Loucy (cell line): ENCODE measurements at regions not wholly inside any gene's neighbourhood (a gene's known extent, or its start where the extent isn't known, plus 50 kb on each side); places are given as distances from the start of the nearest gene placed in this dataset.

Experiments
- H2AFZ ChIP-seq: fragments of 200-600 bp; sonication (generic); 2 replicates; pipeline ENCODE4 v1.6.0; 2016; ENCODE audit warnings: antibody characterized with exemption, mild to moderate bottlenecking, low read length, moderate library complexity
- H3F3A ChIP-seq: fragments of 200-600 bp; 2 replicates; pipeline ENCODE4 v1.6.0; 2016; ENCODE audit warnings: antibody characterized with exemption, low read depth, mild to moderate bottlenecking
- H3K27me3 ChIP-seq: fragments of 200-600 bp; sonication (generic); 2 replicates; pipeline ENCODE4 v1.6.1; 2014; ENCODE audit warnings: low read length, mild to moderate bottlenecking; ENCODE audit not compliant: insufficient read depth, poor library complexity, severe bottlenecking
- H3K36me3 ChIP-seq: fragments of 200-600 bp; sonication (generic); 2 replicates; pipeline ENCODE4 v1.6.1; 2016; ENCODE audit warnings: low read length; ENCODE audit not compliant: insufficient read depth
- H3K4me1 ChIP-seq: fragments of 200-600 bp; sonication (generic); 2 replicates; pipeline ENCODE4 v1.5.1; 2014; ENCODE audit warnings: low read length, mild to moderate bottlenecking; ENCODE audit not compliant: insufficient read depth, poor library complexity, severe bottlenecking
- H3K4me2 ChIP-seq: fragments of 200-600 bp; sonication (generic); 2 replicates; pipeline ENCODE4 v1.6.0; 2014; ENCODE audit warnings: antibody characterized with exemption, low read length, low read depth, mild to moderate bottlenecking; ENCODE audit not compliant: poor library complexity, severe bottlenecking
- H3K4me3 ChIP-seq: fragments of 200-600 bp; sonication (generic); 2 replicates; pipeline ENCODE4 v1.5.1; 2014; ENCODE audit warnings: low read length, mild to moderate bottlenecking, mixed read lengths; ENCODE audit not compliant: poor library complexity, severe bottlenecking
- H3K79me2 ChIP-seq: fragments of 200-600 bp; sonication (generic); 2 replicates; pipeline ENCODE4 v1.6.1; 2014; ENCODE audit warnings: low read length; ENCODE audit not compliant: insufficient read depth
- H3K9ac ChIP-seq: fragments of 200-600 bp; sonication (generic); 2 replicates; pipeline ENCODE4 v1.6.0; 2014; ENCODE audit warnings: mild to moderate bottlenecking, low read depth, low read length, moderate library complexity; ENCODE audit not compliant: poor library complexity, severe bottlenecking
- H3K9me2 ChIP-seq: fragments of 200-600 bp; sonication (generic); replicated peaks from 2 replicates; pipeline ENCODE4 v1.6.1; 2016; ENCODE audit warnings: low read depth, low read length, mixed read lengths
- H3K9me3 ChIP-seq: fragments of 200-600 bp; sonication (generic); 2 replicates; pipeline ENCODE4 v1.6.1; 2014; ENCODE audit warnings: mild to moderate bottlenecking, antibody characterized with exemption, low read length, low read depth; ENCODE audit not compliant: insufficient read depth
- H4K20me1 ChIP-seq: fragments of 200-600 bp; sonication (generic); 2 replicates; pipeline ENCODE4 v1.6.0; 2014; ENCODE audit warnings: antibody characterized with exemption, low read length, mild to moderate bottlenecking; ENCODE audit not compliant: insufficient read depth, poor library complexity, severe bottlenecking
- EZH2phosphoT487 ChIP-seq: fragments of 200-600 bp; IDR thresholded peaks from 2 replicates; pipeline ENCODE4 v1.6.1; 2018; ENCODE audit warnings: antibody characterized with exemption, mild to moderate bottlenecking, moderate library complexity, borderline replicate concordance
- TF ChIP-seq, protein P1 (sequence below): fragments of 200-600 bp; sonication (generic); conservative IDR thresholded peaks from 2 replicates; pipeline ENCODE4 v1.5.1; 2014; ENCODE audit warnings: mild to moderate bottlenecking, antibody characterized with exemption, low read length

DNA sequence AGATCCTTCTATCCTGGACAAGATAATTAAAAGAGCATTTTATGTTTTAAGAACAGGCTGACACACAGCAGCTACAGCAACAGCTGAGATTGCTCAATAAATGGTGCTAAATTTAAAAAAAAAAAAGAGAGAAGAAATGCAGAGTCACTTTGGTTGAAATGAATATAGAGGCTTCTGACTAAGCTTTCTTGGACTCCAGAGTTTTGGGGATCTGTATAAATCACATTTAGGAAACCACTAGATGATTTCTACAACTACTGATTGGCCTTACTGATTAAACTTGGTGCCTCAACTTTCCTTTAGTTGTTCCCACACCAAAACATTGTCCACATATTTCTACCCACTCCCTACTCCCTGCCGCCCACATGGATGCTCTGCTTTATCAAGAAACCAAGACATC, 132.9 kb upstream of the ZBTB20 start:
- no peaks in the 10 kb centered on the region for H3K36me3 ChIP-seq
- no peak for TF ChIP-seq EZH2phosphoT487
- TF ChIP-seq, protein P1, sequence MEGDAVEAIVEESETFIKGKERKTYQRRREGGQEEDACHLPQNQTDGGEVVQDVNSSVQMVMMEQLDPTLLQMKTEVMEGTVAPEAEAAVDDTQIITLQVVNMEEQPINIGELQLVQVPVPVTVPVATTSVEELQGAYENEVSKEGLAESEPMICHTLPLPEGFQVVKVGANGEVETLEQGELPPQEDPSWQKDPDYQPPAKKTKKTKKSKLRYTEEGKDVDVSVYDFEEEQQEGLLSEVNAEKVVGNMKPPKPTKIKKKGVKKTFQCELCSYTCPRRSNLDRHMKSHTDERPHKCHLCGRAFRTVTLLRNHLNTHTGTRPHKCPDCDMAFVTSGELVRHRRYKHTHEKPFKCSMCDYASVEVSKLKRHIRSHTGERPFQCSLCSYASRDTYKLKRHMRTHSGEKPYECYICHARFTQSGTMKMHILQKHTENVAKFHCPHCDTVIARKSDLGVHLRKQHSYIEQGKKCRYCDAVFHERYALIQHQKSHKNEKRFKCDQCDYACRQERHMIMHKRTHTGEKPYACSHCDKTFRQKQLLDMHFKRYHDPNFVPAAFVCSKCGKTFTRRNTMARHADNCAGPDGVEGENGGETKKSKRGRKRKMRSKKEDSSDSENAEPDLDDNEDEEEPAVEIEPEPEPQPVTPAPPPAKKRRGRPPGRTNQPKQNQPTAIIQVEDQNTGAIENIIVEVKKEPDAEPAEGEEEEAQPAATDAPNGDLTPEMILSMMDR, result no peak
- no peak overlapping the region for H3K9ac ChIP-seq
- H3K27me3 ChIP-seq, result no peaks in the 10 kb centered on the region
- no peaks in the 10 kb centered on the region for H3K79me2 ChIP-seq
- H3F3A ChIP-seq, result no peaks in the 10 kb centered on the region
- H3K4me3 ChIP-seq, result no peak overlapping the region
- H3K4me2 ChIP-seq, result no peak overlapping the region
- H4K20me1 ChIP-seq, result no peaks in the 10 kb centered on the region
- H2AFZ ChIP-seq, result no peak overlapping the region
- no peaks in the 10 kb centered on the region for H3K4me1 ChIP-seq
- H3K9me2 ChIP-seq, result no peaks in the 10 kb centered on the region
- H3K9me3 ChIP-seq, result no peaks in the 10 kb centered on the region

DNA sequence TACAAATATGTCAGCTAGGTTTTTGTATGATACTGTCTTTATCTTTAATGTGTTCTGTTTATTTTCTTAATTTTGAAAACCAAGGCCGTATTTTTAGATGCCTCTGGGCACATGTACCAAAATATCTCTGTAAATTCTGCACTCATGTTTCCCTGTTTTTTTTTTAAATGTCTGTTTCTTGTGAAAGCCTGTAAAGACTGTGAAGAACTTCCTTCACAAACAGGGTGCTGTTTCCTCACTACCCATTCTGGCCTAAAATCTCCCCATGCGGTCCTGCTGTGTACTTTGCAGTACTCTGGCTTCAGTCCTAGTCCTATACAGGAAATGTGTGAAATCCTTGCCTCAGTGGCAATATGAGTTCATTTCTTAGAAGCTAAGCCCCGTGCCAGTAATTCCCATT, 133.4 kb upstream of the ZBTB20 start:
- Histone ChIP-seq H3F3A (no peaks in the 10 kb centered on the region), H2AFZ (no peak overlapping the region), H3K27me3 (no peaks in the 10 kb centered on the region), H3K9me3 (no peaks in the 10 kb centered on the region), H3K4me3 (no peak overlapping the region), H3K9me2 (no peaks in the 10 kb centered on the region), H3K4me1 (no peaks in the 10 kb centered on the region), H3K9ac (no peak overlapping the region), H4K20me1 (no peaks in the 10 kb centered on the region), H3K4me2 (no peak overlapping the region), H3K79me2 (no peaks in the 10 kb centered on the region), H3K36me3 (no peaks in the 10 kb centered on the region)
- TF ChIP-seq EZH2phosphoT487, result no peak
- TF ChIP-seq, protein P1, result no peak

DNA sequence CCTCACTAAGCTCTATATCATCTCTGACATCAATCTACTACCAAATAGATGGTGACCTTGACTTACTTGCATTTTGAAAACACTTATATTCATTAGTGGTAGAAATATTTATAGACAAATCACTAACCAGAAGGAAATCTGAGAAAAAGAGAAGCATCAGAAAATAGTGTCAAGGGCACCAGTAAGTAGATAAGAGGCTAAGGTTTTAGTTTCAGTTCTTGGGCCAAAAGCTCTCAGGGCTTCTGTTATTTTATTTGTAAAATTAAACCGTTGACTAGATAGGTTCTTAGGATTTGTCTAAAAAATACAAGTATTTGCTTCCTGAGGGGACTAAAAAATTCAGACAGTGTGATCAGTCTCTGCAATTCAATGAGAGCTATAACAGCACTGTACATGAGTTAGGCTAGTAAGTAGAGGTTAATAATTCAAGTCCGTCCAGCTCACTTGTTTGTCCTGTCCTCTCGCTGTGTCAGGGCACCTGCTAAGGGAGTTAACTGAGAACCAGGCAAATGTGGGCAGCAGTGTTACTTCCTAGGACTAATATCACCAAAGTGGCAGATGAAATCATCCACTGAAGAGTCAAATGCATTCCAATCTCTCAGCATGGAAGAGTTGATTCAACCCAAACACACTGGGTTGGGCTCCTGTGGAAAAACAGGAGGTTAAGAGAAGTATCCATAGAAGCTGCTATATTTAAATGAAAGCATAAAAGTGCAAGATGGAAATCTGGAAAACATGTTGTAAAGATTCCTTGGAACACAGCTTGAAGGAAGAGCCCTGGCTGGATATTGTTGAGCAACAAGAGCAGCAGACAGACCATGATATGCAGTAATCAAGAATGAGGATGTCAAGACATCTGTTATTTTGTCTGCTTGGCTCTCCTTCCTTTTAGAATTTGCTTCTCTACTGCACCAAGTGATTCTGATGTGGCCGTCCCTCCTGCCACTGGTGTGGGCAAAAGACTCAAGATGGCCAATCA, 134.9 kb upstream of the ZBTB20 start:
- H3K4me1 ChIP-seq, result no peaks in the 10 kb centered on the region
- H3F3A ChIP-seq, result no peaks in the 10 kb centered on the region
- no peak overlapping the region for H2AFZ ChIP-seq
- H3K4me3 ChIP-seq, result no peak overlapping the region
- no peak overlapping the region for H3K9ac ChIP-seq
- H3K4me2 ChIP-seq, result no peak overlapping the region
- no peaks in the 10 kb centered on the region for H3K36me3 ChIP-seq
- no peaks in the 10 kb centered on the region for H4K20me1 ChIP-seq
- no peaks in the 10 kb centered on the region for H3K9me3 ChIP-seq
- no peak for TF ChIP-seq EZH2phosphoT487
- H3K9me2 ChIP-seq, result no peaks in the 10 kb centered on the region
- no peaks in the 10 kb centered on the region for H3K27me3 ChIP-seq
- no peaks in the 10 kb centered on the region for H3K79me2 ChIP-seq

DNA sequence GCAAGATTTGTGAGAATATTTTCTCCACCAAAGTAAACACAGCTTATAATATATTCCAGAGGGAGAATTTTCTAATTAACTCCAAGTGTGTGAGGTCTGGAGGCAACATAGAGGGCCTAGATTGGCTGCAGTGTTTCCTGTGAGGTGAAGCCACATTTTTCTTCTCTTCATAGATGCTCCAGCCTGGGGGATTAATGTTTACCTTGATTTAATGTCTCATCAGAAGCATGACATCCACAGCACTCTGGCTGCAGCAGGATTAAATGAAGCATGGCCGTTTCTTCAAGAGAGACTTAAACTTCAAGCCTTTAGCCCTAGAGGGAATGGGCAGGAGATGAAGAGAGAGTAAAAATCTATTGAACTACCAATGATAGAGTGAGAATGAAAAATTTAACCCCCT, 137.9 kb upstream of the ZBTB20 start:
- TF ChIP-seq, protein P1, result no peak
- Histone ChIP-seq H3K27me3 (no peaks in the 10 kb centered on the region), H3K79me2 (no peaks in the 10 kb centered on the region), H2AFZ (no peak overlapping the region), H4K20me1 (no peaks in the 10 kb centered on the region), H3K4me1 (no peaks in the 10 kb centered on the region), H3K36me3 (no peaks in the 10 kb centered on the region), H3K4me2 (no peak overlapping the region), H3K9ac (no peak overlapping the region), H3K9me2 (no peaks in the 10 kb centered on the region), H3K9me3 (no peaks in the 10 kb centered on the region), H3F3A (no peaks in the 10 kb centered on the region), H3K4me3 (no peak overlapping the region)
